Activated naive CD4-positive, alpha-beta T cell treated with anti-CD3 and anti-CD28 coated beads for 36 hours (primary cell): ENCODE measurements at regions not wholly inside any gene's neighbourhood (a gene's known extent, or its start where the extent isn't known, plus 50 kb on each side); places are given as distances from the start of the nearest gene placed in this dataset.

ENCODE experiments used
- CTCF ChIA-PET: fragments of 350-600 bp; sonication (Branson Sonifier 250); formaldehyde crosslinking; loops from one replicate; lab custom pipeline; 2021; ENCODE audit warnings: antibody characterized with exemption; lab: Charles Lee
- DNase-seq: peaks from one replicate; pipeline ENCODE4 v3.0.0-alpha.2; 2020
- H3K27ac Mint-ChIP-seq: one replicate; pipeline ENCODE4 v1.8.0; 2021; ENCODE audit warnings: mild to moderate bottlenecking, mixed read lengths
- H3K27me3 Mint-ChIP-seq: one replicate; pipeline ENCODE4 v1.8.0; 2021; ENCODE audit warnings: low read depth, mixed read lengths
- H3K36me3 Mint-ChIP-seq: one replicate; pipeline ENCODE4 v1.8.0; 2021; ENCODE audit warnings: low read depth, mixed read lengths
- H3K4me1 Mint-ChIP-seq: one replicate; pipeline ENCODE4 v1.8.0; 2021; ENCODE audit warnings: low read depth, mixed read lengths
- H3K4me3 Mint-ChIP-seq: one replicate; pipeline ENCODE4 v1.8.0; 2021; ENCODE audit warnings: mild to moderate bottlenecking, moderate library complexity, mixed read lengths
- H3K9me3 Mint-ChIP-seq: one replicate; pipeline ENCODE4 v1.8.0; 2021; ENCODE audit warnings: mixed read lengths
- intact Hi-C: fragments of 100-400 bp; cut with micrococcal nuclease; formaldehyde crosslinking; loops from one replicate; pipeline ENCODE4 v1.15.1; 2023

- no peak overlapping the region for H3K27ac Mint-ChIP-seq
These were observed 336.3 kb upstream of the PITX2 start for GRCh38 chr4:110959041-110959643.

GRCh38 chr4:110961066-110961465, 338.2 kb upstream of the PITX2 start:
- intact Hi-C loops: no loop called here
- Mint-ChIP-seq H3K36me3 (no peaks in the 10 kb centered on the region), H3K27ac (no peak overlapping the region), H3K27me3 (no peaks in the 10 kb centered on the region), H3K4me3 (no peak overlapping the region), H3K4me1 (no peaks in the 10 kb centered on the region), H3K9me3 (no peaks in the 10 kb centered on the region)
- CTCF ChIA-PET: no interaction called here
- no peak for DNase-seq

More at GRCh38 chr4:110959041-110959643, 336.3 kb upstream of the PITX2 start:
- no peaks in the 10 kb centered on the region for H3K36me3 Mint-ChIP-seq
- DNase-seq: no peak
- H3K4me1 Mint-ChIP-seq: no peaks in the 10 kb centered on the region
- CTCF ChIA-PET: no interaction called here
- H3K9me3 Mint-ChIP-seq: no peaks in the 10 kb centered on the region
- intact Hi-C loops: no loop called here
- no peaks in the 10 kb centered on the region for H3K27me3 Mint-ChIP-seq
- H3K4me3 Mint-ChIP-seq: no peak overlapping the region

GRCh38 chr4:110962616-110963015, 339.7 kb upstream of the PITX2 start:
- Mint-ChIP-seq H3K27ac (no peak overlapping the region), H3K36me3 (no peaks in the 10 kb centered on the region), H3K27me3 (no peaks in the 10 kb centered on the region), H3K4me3 (no peak overlapping the region), H3K4me1 (no peaks in the 10 kb centered on the region), H3K9me3 (no peaks in the 10 kb centered on the region)
- intact Hi-C loops: no loop called here
- no peak for DNase-seq
- CTCF ChIA-PET: no interaction called here

GRCh38 chr4:110963662-110964280, 340.9 kb upstream of the PITX2 start:
- H3K36me3 Mint-ChIP-seq: no peaks in the 10 kb centered on the region
- CTCF ChIA-PET: no interaction called here
- no peaks in the 10 kb centered on the region for H3K4me1 Mint-ChIP-seq
- H3K27me3 Mint-ChIP-seq: no peaks in the 10 kb centered on the region
- intact Hi-C loops: no loop called here
- H3K27ac Mint-ChIP-seq: no peak overlapping the region
- H3K4me3 Mint-ChIP-seq: no peak overlapping the region
- DNase-seq: no peak
- H3K9me3 Mint-ChIP-seq: no peaks in the 10 kb centered on the region

- Mint-ChIP-seq H3K9me3 (no peaks in the 10 kb centered on the region), H3K36me3 (no peaks in the 10 kb centered on the region), H3K4me1 (no peaks in the 10 kb centered on the region), H3K27ac (no peak overlapping the region), H3K4me3 (no peak overlapping the region), H3K27me3 (no peaks in the 10 kb centered on the region)
- CTCF ChIA-PET: no interaction called here
- intact Hi-C loops: no loop called here
- no peak for DNase-seq
These were observed 345.1 kb upstream of the PITX2 start for GRCh38 chr4:110967936-110968335.

GRCh38 chr4:110970642-110971041, 347.8 kb upstream of the PITX2 start:
- no peak overlapping the region for H3K4me3 Mint-ChIP-seq
- no peaks in the 10 kb centered on the region for H3K4me1 Mint-ChIP-seq
- CTCF ChIA-PET: no interaction called here
- H3K9me3 Mint-ChIP-seq: no peaks in the 10 kb centered on the region
- DNase-seq: peak; percentile 10
- no peak overlapping the region for H3K27ac Mint-ChIP-seq
- no peaks in the 10 kb centered on the region for H3K27me3 Mint-ChIP-seq
- intact Hi-C loops: no loop called here
- H3K36me3 Mint-ChIP-seq: no peaks in the 10 kb centered on the region

GRCh38 chr4:110975338-110975737, 352.5 kb upstream of the PITX2 start:
- H3K4me1 Mint-ChIP-seq: no peaks in the 10 kb centered on the region
- H3K4me3 Mint-ChIP-seq: no peak overlapping the region
- intact Hi-C loops: no loop called here
- H3K9me3 Mint-ChIP-seq: peaks cover 3% of the 10 kb centered on the region
- CTCF ChIA-PET: no interaction called here
- no peak overlapping the region for H3K27ac Mint-ChIP-seq
- no peaks in the 10 kb centered on the region for H3K36me3 Mint-ChIP-seq
- no peak for DNase-seq
- no peaks in the 10 kb centered on the region for H3K27me3 Mint-ChIP-seq

- intact Hi-C loops: no loop called here
- Mint-ChIP-seq H3K4me1 (no peaks in the 10 kb centered on the region), H3K27me3 (no peaks in the 10 kb centered on the region), H3K36me3 (no peaks in the 10 kb centered on the region), H3K4me3 (no peak overlapping the region), H3K9me3 (peaks cover 3% of the 10 kb centered on the region), H3K27ac (no peak overlapping the region)
- CTCF ChIA-PET: no interaction called here
- DNase-seq: no peak
These were observed 354.7 kb upstream of the PITX2 start for GRCh38 chr4:110977554-110977953.

- DNase-seq: no peak
- CTCF ChIA-PET: no interaction called here
- H3K27me3 Mint-ChIP-seq: no peaks in the 10 kb centered on the region
- H3K27ac Mint-ChIP-seq: no peak overlapping the region
- intact Hi-C loops: no loop called here
- H3K4me1 Mint-ChIP-seq: no peaks in the 10 kb centered on the region
- H3K36me3 Mint-ChIP-seq: no peaks in the 10 kb centered on the region
- H3K9me3 Mint-ChIP-seq: peaks cover 3% of the 10 kb centered on the region
- H3K4me3 Mint-ChIP-seq: no peak overlapping the region
These were observed 355.9 kb upstream of the PITX2 start for GRCh38 chr4:110978761-110979160.

- H3K4me3 Mint-ChIP-seq: no peak overlapping the region
- CTCF ChIA-PET: no interaction called here
- H3K27ac Mint-ChIP-seq: no peak overlapping the region
- intact Hi-C loops: no loop called here
- no peaks in the 10 kb centered on the region for H3K4me1 Mint-ChIP-seq
- DNase-seq: no peak
- no peaks in the 10 kb centered on the region for H3K36me3 Mint-ChIP-seq
- no peaks in the 10 kb centered on the region for H3K27me3 Mint-ChIP-seq
- H3K9me3 Mint-ChIP-seq: no peaks in the 10 kb centered on the region
These were observed 359.6 kb upstream of the PITX2 start for GRCh38 chr4:110982486-110982885.

GRCh38 chr4:110988722-110989121, 365.8 kb upstream of the PITX2 start:
- H3K4me1 Mint-ChIP-seq: no peaks in the 10 kb centered on the region
- no peak for DNase-seq
- no peaks in the 10 kb centered on the region for H3K27me3 Mint-ChIP-seq
- no peaks in the 10 kb centered on the region for H3K36me3 Mint-ChIP-seq
- H3K9me3 Mint-ChIP-seq: no peaks in the 10 kb centered on the region
- intact Hi-C loops: no loop called here
- H3K27ac Mint-ChIP-seq: no peak overlapping the region
- CTCF ChIA-PET: no interaction called here
- no peak overlapping the region for H3K4me3 Mint-ChIP-seq

GRCh38 chr4:110989125-110989524, 366.2 kb upstream of the PITX2 start:
- no peak for DNase-seq
- Mint-ChIP-seq H3K4me1 (no peaks in the 10 kb centered on the region), H3K36me3 (no peaks in the 10 kb centered on the region), H3K27me3 (no peaks in the 10 kb centered on the region), H3K27ac (no peak overlapping the region), H3K9me3 (no peaks in the 10 kb centered on the region), H3K4me3 (no peak overlapping the region)
- intact Hi-C loops: no loop called here
- CTCF ChIA-PET: no interaction called here

GRCh38 chr4:110994781-110995180, 371.9 kb upstream of the PITX2 start:
- H3K27ac Mint-ChIP-seq: no peak overlapping the region
- DNase-seq: no peak
- no peaks in the 10 kb centered on the region for H3K4me1 Mint-ChIP-seq
- no peaks in the 10 kb centered on the region for H3K27me3 Mint-ChIP-seq
- H3K36me3 Mint-ChIP-seq: no peaks in the 10 kb centered on the region
- CTCF ChIA-PET: no interaction called here
- intact Hi-C loops: no loop called here
- H3K9me3 Mint-ChIP-seq: no peaks in the 10 kb centered on the region
- H3K4me3 Mint-ChIP-seq: no peak overlapping the region
